ENCODE measurements at regions not wholly inside any gene's neighbourhood (a gene's known extent, or its start where the extent isn't known, plus 50 kb on each side); places are given as distances from the start of the nearest gene placed in this dataset.
"Not testable (repeated sequence)": the region's sequence is repeated elsewhere in the genome, so short reads cannot be mapped to it uniquely, and the experiment has no call there.

GRCh38 chr9:42743030-42743814 is 559.8 kb downstream of the SPATA31A6 start:
- peak; percentile 15 to 73 (median 48) for DNase-seq
- POLR2A ChIA-PET; H3K27me3 ChIP-seq (ENCODE audit: control insufficient read depth in 1 of 2, insufficient read depth in 2 of 2, low read length in 2 of 2); H3K36me3 ChIP-seq (ENCODE audit: insufficient read depth, low read length); H3K4me3 ChIP-seq (ENCODE audit: low read length); intact Hi-C loops (cut with DNase I, micrococcal nuclease); H3K4me1 ChIP-seq (ENCODE audit: insufficient read depth, low read length); CTCF ChIA-PET; H3K36me3 Mint-ChIP-seq (ENCODE audit: low read depth); ATAC-seq (ENCODE audit: poor library complexity); H3K4me1 Mint-ChIP-seq (ENCODE audit: low read depth); H3K9me3 Mint-ChIP-seq; H3K27ac Mint-ChIP-seq; H3K27me3 Mint-ChIP-seq; H3K27ac ChIP-seq (ENCODE audit: low read depth in 1 of 2, low read length in 2 of 2); H3K4me3 Mint-ChIP-seq; H3K9me3 ChIP-seq (ENCODE audit: control insufficient read depth in 1 of 2, insufficient read depth in 1 of 2, low read length in 2 of 2): not testable (repeated sequence)
- peak; percentile 63 for TF ChIP-seq CTCF (IDR thresholded peaks at IDR 0.05)

- H3K4me3 ChIP-seq (ENCODE audit: low read length); intact Hi-C loops (cut with DNase I, micrococcal nuclease); H3K27ac ChIP-seq (ENCODE audit: low read depth in 1 of 2, low read length in 2 of 2); H3K36me3 Mint-ChIP-seq (ENCODE audit: low read depth); H3K27me3 ChIP-seq (ENCODE audit: control insufficient read depth in 1 of 2, insufficient read depth in 2 of 2, low read length in 2 of 2); H3K9me3 ChIP-seq (ENCODE audit: control insufficient read depth in 1 of 2, insufficient read depth in 1 of 2, low read length in 2 of 2); H3K4me3 Mint-ChIP-seq; H3K36me3 ChIP-seq (ENCODE audit: insufficient read depth, low read length); ATAC-seq (ENCODE audit: poor library complexity); H3K4me1 ChIP-seq (ENCODE audit: insufficient read depth, low read length); H3K27me3 Mint-ChIP-seq; H3K9me3 Mint-ChIP-seq; POLR2A ChIA-PET; H3K4me1 Mint-ChIP-seq (ENCODE audit: low read depth); CTCF ChIA-PET; DNase-seq; H3K27ac Mint-ChIP-seq: not testable (repeated sequence)
These were observed 573.8 kb downstream of the SPATA31A6 start for GRCh38 chr9:42757251-42757650.

- DNase-seq; H3K27me3 Mint-ChIP-seq; H3K36me3 ChIP-seq (ENCODE audit: insufficient read depth, low read length); H3K27ac Mint-ChIP-seq; H3K4me3 Mint-ChIP-seq; H3K27ac ChIP-seq (ENCODE audit: low read depth in 1 of 2, low read length in 2 of 2); ATAC-seq (ENCODE audit: poor library complexity); CTCF ChIA-PET; H3K4me3 ChIP-seq (ENCODE audit: low read length); H3K27me3 ChIP-seq (ENCODE audit: control insufficient read depth in 1 of 2, insufficient read depth in 2 of 2, low read length in 2 of 2); H3K4me1 Mint-ChIP-seq (ENCODE audit: low read depth); intact Hi-C loops (cut with DNase I, micrococcal nuclease); H3K9me3 ChIP-seq (ENCODE audit: control insufficient read depth in 1 of 2, insufficient read depth in 1 of 2, low read length in 2 of 2); H3K9me3 Mint-ChIP-seq; H3K36me3 Mint-ChIP-seq (ENCODE audit: low read depth); H3K4me1 ChIP-seq (ENCODE audit: insufficient read depth, low read length); POLR2A ChIA-PET: not testable (repeated sequence)
These were observed 575.9 kb downstream of the SPATA31A6 start for GRCh38 chr9:42759320-42759719.

GRCh38 chr9:42782201-42782600 is 598.7 kb downstream of the SPATA31A6 start:
- H3K4me3 Mint-ChIP-seq; H3K27ac Mint-ChIP-seq; H3K4me3 ChIP-seq (ENCODE audit: low read length); H3K27me3 Mint-ChIP-seq; H3K27ac ChIP-seq (ENCODE audit: low read depth in 1 of 2, low read length in 2 of 2); DNase-seq; H3K27me3 ChIP-seq (ENCODE audit: control insufficient read depth in 1 of 2, insufficient read depth in 2 of 2, low read length in 2 of 2); ATAC-seq (ENCODE audit: poor library complexity); POLR2A ChIA-PET; intact Hi-C loops (cut with DNase I, micrococcal nuclease); H3K9me3 Mint-ChIP-seq; H3K9me3 ChIP-seq (ENCODE audit: control insufficient read depth in 1 of 2, insufficient read depth in 1 of 2, low read length in 2 of 2); H3K4me1 ChIP-seq (ENCODE audit: insufficient read depth, low read length); H3K4me1 Mint-ChIP-seq (ENCODE audit: low read depth); H3K36me3 ChIP-seq (ENCODE audit: insufficient read depth, low read length); CTCF ChIA-PET; H3K36me3 Mint-ChIP-seq (ENCODE audit: low read depth): not testable (repeated sequence)

- not testable (repeated sequence) for DNase-seq
These were observed 609.3 kb downstream of the SPATA31A6 start for GRCh38 chr9:42792725-42793124.

DNA sequence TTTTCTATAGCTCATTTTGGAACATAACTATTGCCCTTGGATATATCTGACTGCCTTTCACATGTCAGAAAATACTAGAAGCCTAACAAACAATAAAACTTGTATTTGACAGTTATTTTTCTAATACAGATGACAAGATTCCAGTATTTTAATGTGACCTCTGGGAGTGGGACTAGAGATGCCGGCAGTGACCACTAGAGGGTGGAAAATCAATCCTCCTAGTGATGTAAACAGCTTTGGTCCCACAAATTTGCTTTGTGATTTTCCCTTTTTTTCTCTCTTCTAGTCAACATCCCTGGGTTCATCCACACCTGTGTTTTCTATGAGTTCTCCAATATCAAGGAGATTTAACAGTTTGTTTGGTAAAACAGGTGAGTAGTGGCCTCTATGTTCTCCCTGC is 615.1 kb downstream of the SPATA31A6 start:
- H3K4me3 ChIP-seq (ENCODE audit: low read length); H3K27me3 Mint-ChIP-seq; H3K9me3 Mint-ChIP-seq; CTCF ChIA-PET; ATAC-seq (ENCODE audit: poor library complexity); H3K4me1 Mint-ChIP-seq (ENCODE audit: low read depth); H3K36me3 ChIP-seq (ENCODE audit: insufficient read depth, low read length); H3K4me1 ChIP-seq (ENCODE audit: insufficient read depth, low read length); H3K4me3 Mint-ChIP-seq; DNase-seq; H3K9me3 ChIP-seq (ENCODE audit: control insufficient read depth in 1 of 2, insufficient read depth in 1 of 2, low read length in 2 of 2); H3K27ac Mint-ChIP-seq; H3K27me3 ChIP-seq (ENCODE audit: control insufficient read depth in 1 of 2, insufficient read depth in 2 of 2, low read length in 2 of 2); POLR2A ChIA-PET; H3K36me3 Mint-ChIP-seq (ENCODE audit: low read depth); intact Hi-C loops (cut with DNase I, micrococcal nuclease); H3K27ac ChIP-seq (ENCODE audit: low read depth in 1 of 2, low read length in 2 of 2): not testable (repeated sequence)

More at GRCh38 chr9:42792725-42793124, 609.3 kb downstream of the SPATA31A6 start:
- H3K4me1 ChIP-seq (ENCODE audit: insufficient read depth, low read length); H3K27ac ChIP-seq (ENCODE audit: low read depth in 1 of 2, low read length in 2 of 2); H3K4me3 ChIP-seq (ENCODE audit: low read length); POLR2A ChIA-PET; ATAC-seq (ENCODE audit: poor library complexity); H3K27me3 Mint-ChIP-seq; CTCF ChIA-PET; H3K27me3 ChIP-seq (ENCODE audit: control insufficient read depth in 1 of 2, insufficient read depth in 2 of 2, low read length in 2 of 2); H3K4me1 Mint-ChIP-seq (ENCODE audit: low read depth); H3K9me3 ChIP-seq (ENCODE audit: control insufficient read depth in 1 of 2, insufficient read depth in 1 of 2, low read length in 2 of 2); H3K4me3 Mint-ChIP-seq; intact Hi-C loops (cut with DNase I, micrococcal nuclease); H3K9me3 Mint-ChIP-seq; H3K36me3 ChIP-seq (ENCODE audit: insufficient read depth, low read length); H3K27ac Mint-ChIP-seq; H3K36me3 Mint-ChIP-seq (ENCODE audit: low read depth): not testable (repeated sequence)
